ENCODE measurements at regions not wholly inside any gene's neighbourhood (a gene's known extent, or its start where the extent isn't known, plus 50 kb on each side); places are given as distances from the start of the nearest gene placed in this dataset.

DNA sequence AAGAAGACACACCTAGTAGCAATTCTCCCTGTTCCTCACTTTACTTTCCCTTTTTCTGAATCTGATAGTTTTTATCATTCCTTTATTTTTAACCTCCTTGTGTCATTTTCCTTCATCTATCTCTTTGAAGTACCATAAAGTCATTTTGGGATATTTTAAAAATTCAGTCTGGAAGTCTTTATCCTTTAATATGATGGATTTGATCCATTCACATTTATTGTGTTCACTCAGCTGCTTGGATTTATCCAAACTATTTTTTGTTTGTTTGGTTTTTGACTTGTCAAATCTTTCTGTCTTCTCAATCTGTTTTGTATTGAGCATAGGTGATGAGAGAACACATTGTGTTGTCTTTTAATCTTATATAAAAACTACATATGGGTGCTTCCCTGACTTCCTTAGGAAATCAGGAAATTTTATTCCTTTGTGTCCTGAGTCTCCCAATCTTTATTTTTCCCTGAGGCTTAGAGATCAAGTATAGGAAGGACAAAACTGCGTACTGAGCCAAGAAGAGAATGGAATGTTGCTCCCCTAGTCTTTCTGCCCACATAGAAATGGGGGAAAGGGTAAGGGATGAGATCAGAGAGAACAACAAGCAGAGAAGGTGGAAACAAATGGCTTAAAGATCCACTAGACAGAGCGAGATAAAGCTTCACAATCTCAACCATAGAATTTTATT lies 132.7 kb upstream of the HABP2 start:
- no peak for DNase-seq (ENCODE audit: low spot score)

DNA sequence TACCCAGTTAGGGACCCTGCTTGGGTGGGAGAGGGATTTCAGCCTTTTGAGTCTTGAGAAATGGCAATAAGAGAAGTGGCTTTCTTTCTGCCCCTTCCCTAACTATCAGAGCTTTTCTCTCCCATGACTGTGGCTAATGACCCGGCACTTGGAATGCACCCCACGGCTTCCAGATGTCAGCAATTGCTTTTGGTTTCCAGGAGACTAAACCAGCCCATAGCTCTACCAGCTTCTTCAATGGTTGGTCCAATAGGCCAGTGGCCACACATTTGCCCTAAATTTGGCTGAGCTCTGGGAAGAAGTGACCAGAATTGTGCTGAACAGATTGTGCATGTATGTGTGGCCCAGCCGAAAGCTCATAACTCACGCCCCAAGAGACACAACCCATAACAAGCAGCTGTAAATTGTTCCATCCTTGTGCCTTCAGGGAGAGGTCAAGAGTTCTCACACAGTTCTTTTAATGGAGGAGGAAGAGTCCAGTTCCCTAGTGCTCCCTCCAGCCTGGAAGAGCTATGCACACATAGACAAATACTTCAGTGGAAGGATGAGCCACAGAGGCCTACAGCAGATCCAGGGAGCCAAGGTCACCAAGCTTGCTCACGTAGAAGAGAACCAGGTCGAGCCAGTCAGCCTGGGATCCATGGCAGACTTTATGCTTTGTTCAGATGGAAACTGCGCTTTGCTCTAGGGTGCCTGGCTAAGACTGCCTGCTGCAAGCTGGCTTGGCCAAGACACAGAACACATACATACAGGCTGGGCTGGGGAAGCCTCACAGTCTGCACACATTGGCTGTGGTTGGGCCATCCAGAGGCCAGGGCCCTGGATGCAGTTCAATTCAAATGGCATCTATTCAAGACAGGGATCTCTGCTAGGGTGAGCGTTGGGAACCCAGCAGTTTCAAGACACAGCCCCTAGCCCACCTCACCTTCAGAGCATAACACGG lies 131.8 kb upstream of the HABP2 start:
- DNase-seq (ENCODE audit: low spot score) = no peak

DNA sequence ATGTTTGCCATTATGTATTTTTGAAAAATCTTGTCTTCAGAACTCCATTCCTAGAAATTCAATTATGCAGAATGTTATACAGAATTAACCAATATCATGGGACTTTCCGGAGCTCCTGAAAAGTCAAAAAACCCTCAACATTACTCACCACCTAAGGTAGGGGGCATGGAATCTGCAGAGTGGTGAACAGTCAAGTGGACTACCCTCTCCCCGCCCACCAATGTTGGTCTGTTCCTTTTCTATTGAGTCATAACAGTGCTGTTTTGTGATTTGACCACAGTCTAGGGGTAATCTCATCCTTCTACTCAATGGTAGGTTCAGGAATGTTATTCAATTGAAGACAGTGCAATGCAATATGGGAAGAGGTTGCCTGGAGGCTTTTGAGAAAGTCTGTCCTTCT lies 130.5 kb upstream of the HABP2 start:
- DNase-seq (ENCODE audit: low spot score) = no peak

DNA sequence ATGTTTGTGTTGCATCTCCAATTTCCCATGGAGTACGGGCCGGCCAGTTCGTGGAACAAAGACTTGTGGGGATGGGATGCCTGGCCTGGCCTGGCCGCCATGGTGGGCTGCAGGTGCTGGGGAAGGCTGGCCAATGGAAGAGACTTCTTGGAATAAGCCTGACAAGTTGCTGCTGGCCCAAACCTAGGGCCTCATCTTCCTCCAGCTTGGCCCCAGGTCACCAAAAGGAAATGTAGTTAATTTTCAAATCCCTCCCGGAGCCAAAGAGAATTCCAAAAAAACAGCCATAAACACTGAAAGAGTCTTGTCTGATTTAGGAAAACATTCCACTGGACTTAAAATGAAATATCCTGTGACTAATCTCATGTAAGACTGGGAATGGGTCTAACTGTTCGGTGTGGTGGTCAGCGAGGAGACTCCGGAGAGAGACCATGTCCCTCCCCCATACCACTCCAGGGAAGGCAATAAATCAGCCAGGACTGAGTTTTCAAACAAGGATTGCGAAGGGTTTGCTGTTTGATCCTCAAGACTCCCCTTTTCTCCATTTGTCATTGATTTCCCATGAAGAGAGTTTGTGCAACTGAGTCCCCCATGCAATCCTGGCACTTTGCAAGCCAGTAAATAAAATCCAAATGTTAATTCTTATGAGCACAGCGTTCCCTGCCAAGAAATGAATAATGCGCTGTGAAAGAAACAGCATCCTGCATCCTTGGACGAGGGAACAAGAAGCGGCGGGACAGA lies 128.7 kb upstream of the HABP2 start:
- DNase-seq (ENCODE audit: low spot score) = no peak

DNA sequence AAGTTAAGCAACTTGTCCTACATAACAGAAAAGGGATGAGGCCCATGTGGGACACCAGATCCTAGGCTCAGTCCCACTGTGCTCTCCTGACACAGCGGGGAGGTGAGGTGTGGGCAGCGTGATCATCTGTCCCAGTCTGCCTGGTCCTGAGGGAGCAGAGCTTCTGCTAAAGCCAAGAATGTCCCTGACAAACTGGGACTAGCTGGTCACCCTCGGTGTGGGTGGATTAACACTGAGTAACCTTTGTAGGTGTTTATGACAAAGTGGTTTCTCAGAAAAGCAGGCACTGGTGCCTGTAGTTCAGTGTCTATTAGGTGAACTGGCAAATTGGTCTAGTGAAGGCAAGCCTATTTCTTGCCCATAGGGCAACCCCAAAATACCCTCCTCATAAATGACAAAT lies 127.8 kb upstream of the HABP2 start:
- DNase-seq (ENCODE audit: low spot score) = no peak

DNA sequence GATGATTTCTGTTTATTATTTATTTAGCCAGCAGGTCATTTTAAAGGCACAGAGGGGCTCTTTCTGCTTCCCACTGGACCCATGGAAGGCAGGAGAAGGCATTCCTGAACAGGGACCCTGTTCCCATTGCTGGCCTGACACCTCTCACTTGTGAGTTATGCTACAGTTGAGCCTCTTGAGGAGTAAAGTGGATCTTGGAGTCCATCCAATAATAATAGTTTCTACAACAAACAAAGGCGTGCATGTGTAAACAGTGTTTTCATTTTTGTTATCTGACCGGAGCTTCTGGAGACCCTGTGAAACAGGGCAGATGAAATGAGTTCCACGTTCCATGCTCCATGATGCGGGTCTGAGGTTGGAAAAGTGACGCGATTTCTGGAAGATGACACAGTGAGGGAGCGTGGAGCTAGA lies 127.3 kb upstream of the HABP2 start:
- no peak for DNase-seq (ENCODE audit: low spot score)

DNA sequence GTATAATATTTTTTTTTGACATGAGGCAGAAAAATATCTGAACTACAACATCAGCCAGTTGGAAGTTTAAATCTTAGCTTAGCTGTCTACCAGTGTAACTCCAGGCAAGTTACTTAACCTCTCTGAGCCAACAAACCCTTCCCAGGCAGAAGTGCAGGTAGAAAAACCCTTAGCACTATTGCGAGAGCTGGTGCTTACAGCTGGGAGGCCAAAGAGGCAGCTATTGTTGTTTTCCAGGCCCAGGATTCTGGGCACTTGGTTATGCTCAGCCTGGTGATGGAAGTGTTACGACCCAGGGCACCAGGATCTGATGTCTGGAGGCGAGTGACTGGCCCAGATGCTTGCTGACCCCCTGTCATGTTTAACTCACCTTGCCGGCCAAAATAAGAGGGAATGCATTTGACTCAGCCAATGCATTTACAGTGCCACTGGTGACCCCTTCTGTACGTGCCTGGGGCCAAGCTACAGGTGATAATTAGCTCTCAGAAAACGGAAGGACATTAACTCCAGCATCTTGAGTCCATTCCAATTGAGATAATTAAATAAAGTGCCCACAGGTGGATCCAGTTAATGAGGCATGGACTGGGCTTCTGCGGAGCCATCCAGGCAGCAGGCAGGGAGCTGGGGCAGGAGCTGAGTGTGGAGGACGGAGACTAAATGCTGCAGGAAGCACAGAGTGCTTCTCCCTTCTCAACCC lies 126.5 kb upstream of the HABP2 start:
- DNase-seq (ENCODE audit: low spot score) = no peak

DNA sequence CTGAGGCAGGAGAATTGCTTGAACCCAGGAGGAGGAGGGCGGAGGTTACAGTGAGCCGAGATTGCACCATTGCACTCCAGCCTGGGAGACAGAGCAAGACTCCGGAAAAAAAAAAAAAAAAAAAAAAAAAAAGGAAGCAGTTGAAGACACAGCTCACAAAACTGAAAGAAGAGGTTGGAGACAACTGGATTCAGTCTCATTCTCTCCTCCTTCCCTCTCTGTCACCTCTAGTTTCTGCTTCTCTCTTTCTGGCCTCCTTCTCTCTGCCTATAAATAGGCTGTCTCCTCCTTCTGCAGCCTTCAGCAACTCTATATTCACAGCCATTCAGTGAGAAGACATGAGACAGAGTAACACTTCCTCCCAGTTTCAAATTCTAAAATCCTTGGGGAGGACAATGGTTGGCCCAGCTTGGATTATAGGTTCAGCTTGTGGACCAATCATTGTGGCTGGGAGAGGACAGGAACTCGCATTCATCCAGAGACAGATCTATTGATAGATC lies 125.6 kb upstream of the HABP2 start:
- DNase-seq (ENCODE audit: low spot score) = no peak

DNA sequence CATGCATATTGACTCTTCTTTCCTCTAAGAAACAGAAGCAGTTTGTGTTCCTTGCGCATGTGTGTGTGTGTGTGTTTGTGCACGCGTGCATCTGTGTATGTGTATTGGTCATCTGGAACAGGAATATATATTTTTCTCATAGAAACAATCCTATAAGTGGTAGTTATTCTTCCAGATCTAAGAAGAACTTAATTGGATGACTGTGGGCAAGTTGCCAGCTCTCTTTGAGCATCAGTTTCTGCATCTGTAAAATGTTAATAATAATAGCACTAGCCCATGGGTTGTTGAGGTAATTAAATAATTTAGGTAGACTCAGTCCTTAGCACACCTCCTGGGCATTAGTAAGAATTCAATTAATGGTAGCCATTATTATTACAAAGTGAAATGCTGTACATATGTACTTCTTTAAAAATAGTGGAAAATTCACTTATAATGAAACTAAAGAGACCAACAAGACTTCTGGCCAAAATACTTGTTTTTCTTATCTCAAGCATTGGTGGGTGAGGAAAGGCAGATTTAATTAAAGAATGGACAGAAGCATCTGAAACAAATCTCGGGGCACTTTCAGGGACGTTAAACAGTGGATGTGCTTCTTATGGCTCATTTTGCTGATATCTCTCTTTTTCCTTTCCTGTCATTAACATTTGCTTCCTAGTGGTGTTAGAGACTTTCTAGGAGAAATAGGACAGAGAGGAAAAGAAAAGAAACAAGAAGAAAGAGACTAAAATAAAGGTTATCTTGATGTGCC lies 124.9 kb upstream of the HABP2 start:
- DNase-seq (ENCODE audit: low spot score) = no peak

DNA sequence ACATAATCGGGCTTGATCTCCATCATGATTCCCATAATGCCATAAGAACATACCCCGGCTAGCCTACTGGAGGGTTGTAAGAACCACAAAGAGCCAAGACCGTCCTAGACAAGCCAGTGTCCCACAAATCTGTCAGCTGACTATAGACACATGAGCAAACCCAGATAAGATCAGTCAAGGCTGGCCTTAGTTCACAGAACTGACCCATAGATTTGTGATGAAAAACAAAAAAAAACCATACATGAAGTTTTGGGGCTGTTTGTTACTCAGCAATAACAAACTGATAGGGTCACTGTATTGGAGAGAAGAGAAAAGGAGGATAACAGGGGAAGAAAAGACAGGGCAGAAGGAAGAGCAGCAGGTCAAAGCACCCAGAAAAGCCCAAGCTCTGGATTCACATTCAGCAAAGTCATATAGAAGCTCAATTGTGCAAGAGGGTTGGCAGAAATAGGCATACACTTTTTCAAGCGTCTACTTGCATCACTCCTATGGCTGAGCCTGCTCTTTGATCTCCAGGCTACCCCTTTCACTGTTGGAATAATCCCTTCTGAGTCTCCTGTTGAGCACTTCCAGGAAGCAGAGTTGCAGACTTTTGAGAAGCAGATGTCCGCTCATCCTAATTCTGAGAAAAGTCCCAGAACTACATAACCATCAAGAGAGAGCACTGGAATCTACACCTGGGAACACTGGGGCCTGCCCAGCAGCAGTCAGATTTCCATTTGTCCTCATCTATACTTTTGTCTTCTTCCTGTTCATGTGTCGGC lies 122.0 kb upstream of the HABP2 start:
- DNase-seq (ENCODE audit: low spot score) = no peak

DNA sequence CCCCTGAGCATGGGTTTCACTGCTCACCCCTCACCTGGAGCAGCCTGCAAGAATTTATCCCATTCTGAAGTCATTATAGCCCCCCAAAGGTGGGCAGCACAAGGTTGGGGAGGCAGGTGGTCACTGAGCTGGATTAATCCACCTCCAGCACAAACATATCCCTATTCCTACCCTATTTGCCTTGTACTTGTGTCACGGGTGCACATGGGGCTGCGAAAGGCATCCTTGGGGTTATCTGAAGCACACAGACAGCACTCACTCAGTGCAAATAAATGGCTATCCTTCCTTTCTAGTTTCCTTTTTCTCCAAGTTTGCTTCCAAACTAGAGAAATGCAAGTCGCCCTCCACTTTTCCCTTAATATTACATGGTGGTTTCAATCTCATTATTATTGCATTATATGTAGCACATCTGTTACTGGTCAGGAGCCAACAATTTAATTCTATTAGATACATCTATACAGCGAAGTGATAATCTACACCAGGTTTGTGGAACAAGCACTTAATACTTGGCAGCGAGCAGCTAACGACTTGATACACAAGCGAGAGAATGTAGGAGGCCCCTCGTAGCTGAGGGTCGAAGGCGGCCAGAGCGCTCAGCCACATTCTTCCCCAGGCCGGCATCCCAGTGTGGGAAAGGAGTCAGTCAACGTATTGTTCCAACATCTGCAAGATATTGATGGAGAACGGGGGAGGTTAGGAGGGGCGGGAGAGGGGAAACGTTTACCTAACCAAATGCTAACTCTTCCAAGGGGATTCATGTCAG lies 121.3 kb upstream of the HABP2 start:
- DNase-seq (ENCODE audit: low spot score) = no peak

DNA sequence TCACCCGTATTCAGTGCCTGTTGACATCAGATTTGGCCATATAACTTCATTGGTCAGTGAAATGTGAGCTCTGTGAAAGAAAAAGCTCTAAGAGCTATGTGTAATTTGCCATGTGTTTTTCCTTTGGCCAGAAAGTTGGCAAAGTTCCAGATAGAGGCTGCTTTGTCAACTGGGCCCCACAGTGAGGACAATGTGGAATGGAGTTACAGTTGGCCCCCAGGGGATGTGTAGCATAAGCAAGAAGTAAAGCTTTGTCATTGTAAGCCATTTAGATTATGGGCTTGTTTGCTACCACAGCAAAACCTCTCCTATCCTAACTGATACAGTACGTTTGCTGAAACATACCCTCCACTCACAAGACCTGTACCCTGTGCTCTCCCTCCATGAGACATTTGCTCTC lies 119.1 kb upstream of the HABP2 start:
- no peak for DNase-seq (ENCODE audit: low spot score)

DNA sequence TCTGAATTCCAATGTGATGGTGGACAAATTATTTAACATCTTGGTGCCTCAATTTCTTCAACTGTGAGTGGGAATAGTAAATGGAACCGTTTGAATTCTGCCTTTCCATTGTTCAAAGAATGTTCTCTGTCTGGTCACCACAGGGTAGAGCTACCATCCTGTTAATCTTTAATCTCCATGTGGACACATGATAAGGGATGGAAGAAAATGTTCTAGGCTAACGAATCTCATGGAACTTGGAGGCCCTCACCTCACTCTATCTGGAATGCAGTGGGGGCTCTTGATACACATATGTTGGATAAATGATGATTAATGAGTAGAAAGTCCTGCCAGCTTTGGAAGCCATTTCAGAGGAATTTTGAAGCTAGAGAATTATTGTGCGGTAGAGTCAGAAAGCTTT lies 118.5 kb upstream of the HABP2 start:
- no peak for DNase-seq (ENCODE audit: low spot score)

DNA sequence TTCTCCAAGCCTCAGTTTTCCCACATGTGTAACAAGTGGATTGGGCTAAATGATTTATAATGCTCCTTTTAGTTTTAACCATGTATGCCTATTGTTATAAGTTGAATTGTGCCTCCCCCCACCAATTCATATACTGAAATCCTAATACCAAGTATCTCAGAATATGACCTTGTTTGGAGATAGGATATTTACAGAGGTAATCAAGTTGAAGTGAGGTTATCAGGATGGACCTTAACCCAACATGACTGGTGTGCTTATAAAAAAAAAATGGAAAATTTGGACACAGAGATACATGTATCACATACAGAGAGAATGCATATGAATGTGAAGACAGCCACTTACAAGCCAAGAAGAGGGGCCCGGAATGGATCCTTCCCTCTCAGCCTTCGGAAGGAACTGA lies 117.9 kb upstream of the HABP2 start:
- no peak for DNase-seq (ENCODE audit: low spot score)

DNA sequence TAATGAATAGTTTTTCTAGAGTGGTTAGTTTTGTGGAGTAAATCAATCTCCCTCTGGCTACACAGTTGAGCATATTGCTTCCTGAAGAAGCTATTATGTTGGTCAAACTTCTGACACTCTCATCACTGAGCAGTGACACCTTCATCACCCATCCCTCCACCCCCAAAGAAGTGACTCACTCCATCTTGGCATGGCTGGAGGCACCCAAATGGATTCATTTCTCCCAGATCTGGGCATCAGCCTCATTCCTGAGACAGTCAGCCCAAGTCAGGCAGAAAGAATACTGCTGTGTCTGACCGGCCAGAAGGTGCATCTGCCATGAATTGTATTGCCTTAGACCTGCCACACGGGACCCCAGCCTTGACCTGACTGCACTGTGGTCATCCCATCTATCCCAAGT lies 117.0 kb upstream of the HABP2 start:
- no peak for DNase-seq (ENCODE audit: low spot score)

DNA sequence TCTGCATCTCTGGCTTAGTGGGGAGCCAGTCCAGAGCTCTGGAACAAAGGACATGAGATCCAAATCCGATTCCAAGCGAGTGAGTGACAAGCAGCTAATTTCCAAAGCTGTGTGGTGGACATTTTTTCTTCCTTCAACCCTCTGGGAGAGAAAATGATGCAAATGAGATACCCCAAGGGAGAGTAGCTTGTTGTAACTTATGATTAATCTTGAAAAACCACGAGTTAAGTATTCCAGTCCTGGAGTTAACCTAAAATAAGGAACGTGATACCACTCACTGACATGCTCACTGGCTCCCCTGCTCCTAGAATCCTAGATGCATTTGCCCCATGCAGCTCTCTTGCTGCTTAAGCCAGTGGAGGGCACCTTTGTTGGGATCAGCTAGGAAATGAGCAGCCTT lies 116.0 kb upstream of the HABP2 start:
- DNase-seq (ENCODE audit: low spot score) = no peak

DNA sequence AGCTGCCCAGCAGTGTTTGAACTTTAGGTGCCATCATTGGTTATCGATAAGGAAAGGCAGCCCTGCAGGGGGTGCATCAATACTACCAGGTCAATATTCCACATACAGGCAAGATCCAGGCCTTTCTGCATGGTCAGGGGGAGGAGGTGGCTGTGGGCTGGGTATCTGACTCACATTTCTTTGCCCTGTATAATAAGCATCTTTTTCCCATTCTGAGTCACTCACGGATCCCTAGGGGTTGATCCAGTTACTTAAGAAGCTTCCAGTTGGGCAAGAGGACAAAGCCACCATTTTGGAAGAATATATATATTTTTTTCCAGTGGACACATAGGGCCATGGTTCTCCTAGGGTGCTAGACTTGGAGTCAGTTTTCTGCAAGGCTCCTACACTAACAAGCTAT lies 114.2 kb upstream of the HABP2 start:
- DNase-seq (ENCODE audit: low spot score) = no peak

DNA sequence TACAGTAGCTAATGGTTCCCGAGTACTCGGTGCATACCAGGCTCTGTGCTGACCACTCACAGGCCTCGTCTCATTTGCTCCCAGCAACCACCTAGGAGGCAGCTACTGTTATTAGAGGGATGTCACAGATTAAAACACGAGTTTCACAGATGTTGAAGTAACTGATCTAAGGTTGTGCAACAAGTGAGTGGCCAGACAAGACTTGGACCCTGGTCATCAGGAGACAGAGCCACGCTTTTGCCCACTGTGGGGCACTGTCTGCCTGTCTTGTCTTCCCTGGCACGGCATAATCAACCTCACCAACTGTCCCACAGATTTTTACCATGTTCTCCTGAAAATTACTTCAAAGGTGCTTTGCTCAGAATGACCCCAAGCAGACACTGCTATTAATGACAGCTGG lies 111.6 kb upstream of the HABP2 start:
- DNase-seq (ENCODE audit: low spot score) = no peak

DNA sequence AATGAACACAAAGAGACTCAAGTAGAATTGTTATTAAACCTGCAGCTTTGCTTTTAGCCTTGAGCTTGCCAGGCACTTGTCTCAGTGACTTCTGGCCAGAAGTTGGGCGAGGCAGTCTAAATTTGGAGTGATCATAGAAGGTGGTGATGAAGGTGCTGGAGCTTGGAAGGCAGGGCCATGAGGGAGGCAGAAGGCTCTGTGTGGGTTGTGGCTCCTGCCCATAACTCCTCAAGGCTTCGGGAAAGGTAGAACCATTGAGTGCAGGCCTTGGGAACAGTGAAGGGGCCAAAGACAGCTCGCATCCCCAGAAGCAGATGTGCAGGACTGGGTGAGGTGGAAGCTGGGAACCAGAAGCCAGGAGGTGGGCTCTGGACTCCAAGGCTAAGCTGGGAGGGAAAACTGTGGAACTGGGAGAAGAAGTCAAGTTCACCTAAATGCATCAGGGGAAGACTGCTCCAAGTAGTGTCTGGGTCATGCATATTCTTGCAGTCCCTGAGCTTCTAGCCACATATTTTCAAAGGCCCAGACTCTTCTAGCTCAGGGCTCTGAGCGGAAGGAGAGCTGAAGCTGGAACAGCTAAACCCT lies 111.1 kb upstream of the HABP2 start:
- no peak for DNase-seq (ENCODE audit: low spot score)
